IMR-90 (cell line): ENCODE measurements at regions not wholly inside any gene's neighbourhood (a gene's known extent, or its start where the extent isn't known, plus 50 kb on each side); places are given as distances from the start of the nearest gene placed in this dataset.

Experiments used
- ATAC-seq: fragments of 200-7000 bp; cut with Tn5 transposase; 2 replicates; pipeline ENCODE4 v1.9.1; 2020; ENCODE audit warnings: low read depth, mild to moderate bottlenecking, moderate library complexity
- BruUV-seq: library from RNA; stranded (reverse); fragments of 400-500 nt; replicated peaks from 2 replicates; lab custom pipeline; 2021; lab: Mats Ljungman, UMichigan
- CTCF ChIA-PET: fragments of 300-600 bp; formaldehyde crosslinking; extraction: SDS; loops from one replicate; lab custom pipeline; 2021; ENCODE audit warnings: antibody characterized with exemption; lab: Yijun Ruan, JAX
- POLR2A ChIA-PET: fragments of 300-600 bp; sonication (Branson Sonifier 250); formaldehyde crosslinking; loops from one replicate; lab custom pipeline; 2022; ENCODE audit warnings: antibody characterized with exemption; ENCODE audit not compliant: unreplicated experiment; lab: Charles Lee
- DNase-seq: peaks from one replicate; pipeline ENCODE4 v3.0.0; 2013
- H2AFZ ChIP-seq: replicated peaks from 2 replicates; pipeline ENCODE3; 2013; ENCODE audit warnings: low read length, mild to moderate bottlenecking; ENCODE audit not compliant: poor library complexity
- H2AK5ac ChIP-seq: 2 replicates; pipeline ENCODE4 v1.6.1; 2013; ENCODE audit warnings: low read depth, low read length, inconsistent platforms
- H2AK9ac ChIP-seq: replicated peaks from 2 replicates; pipeline ENCODE3; 2013; ENCODE audit warnings: mild to moderate bottlenecking, low read depth, low read length, moderate library complexity; ENCODE audit not compliant: poor library complexity
- H2BK120ac ChIP-seq: 2 replicates; pipeline ENCODE4 v1.6.1; 2013; ENCODE audit warnings: low read depth, low read length, inconsistent platforms
- H2BK15ac ChIP-seq: 3 replicates; pipeline ENCODE4 v1.6.1; 2013; ENCODE audit warnings: low read depth, low read length, inconsistent platforms
- H2BK20ac ChIP-seq: 2 replicates; pipeline ENCODE4 v1.6.1; 2013; ENCODE audit warnings: low read depth, mild to moderate bottlenecking, inconsistent platforms, low read length, moderate library complexity
- H2BK5ac ChIP-seq: 2 replicates; pipeline ENCODE4 v1.6.1; 2013; ENCODE audit warnings: mild to moderate bottlenecking, low read depth, low read length, inconsistent platforms; ENCODE audit not compliant: poor library complexity, severe bottlenecking
- H3K14ac ChIP-seq: replicated peaks from 2 replicates; pipeline ENCODE4 v1.6.1; 2013; ENCODE audit warnings: low read depth, low read length, inconsistent platforms
- H3K18ac ChIP-seq: 2 replicates; pipeline ENCODE4 v1.6.1; 2013; ENCODE audit warnings: low read depth, low read length, control low read depth
- H3K23ac ChIP-seq: 2 replicates; pipeline ENCODE4 v1.6.1; 2013; ENCODE audit warnings: low read depth, low read length, inconsistent platforms
- H3K27ac ChIP-seq: 2 replicates; pipeline ENCODE4 v1.5.1; 2013; ENCODE audit warnings: mild to moderate bottlenecking, control low read depth, low read length; ENCODE audit not compliant: insufficient read depth
- H3K27me3 ChIP-seq: 2 replicates; pipeline ENCODE4 v1.6.1; 2013; ENCODE audit warnings: low read length; ENCODE audit not compliant: control insufficient read depth, insufficient read depth
- H3K36me3 ChIP-seq: 2 replicates; pipeline ENCODE4 v1.6.1; 2013; ENCODE audit warnings: low read length, mixed read lengths; ENCODE audit not compliant: control insufficient read depth, insufficient read depth
- H3K4ac ChIP-seq: 2 replicates; pipeline ENCODE4 v1.6.1; 2013; ENCODE audit warnings: low read depth, low read length, inconsistent platforms
- H3K4me1 ChIP-seq: 2 replicates; pipeline ENCODE4 v1.6.1; 2013; ENCODE audit warnings: low read length, mixed read lengths; ENCODE audit not compliant: control insufficient read depth, insufficient read depth
- H3K4me2 ChIP-seq: 2 replicates; pipeline ENCODE4 v1.6.1; 2013; ENCODE audit warnings: low read depth, mild to moderate bottlenecking, control low read depth, low read length, moderate library complexity
- H3K4me3 ChIP-seq: 2 replicates; pipeline ENCODE4 v1.5.1; 2013; ENCODE audit warnings: low read depth, mild to moderate bottlenecking, control low read depth, low read length, moderate library complexity; ENCODE audit not compliant: insufficient read depth
- H3K56ac ChIP-seq: 2 replicates; pipeline ENCODE4 v1.6.1; 2013; ENCODE audit warnings: low read length, inconsistent platforms; ENCODE audit not compliant: insufficient read depth; ENCODE audit errors: extremely low read depth
- H3K79me1 ChIP-seq, 2 experiments: 2 replicates each; pipeline ENCODE4 v1.6.1; 2013; ENCODE audit warnings: low read length in 2 of 2, inconsistent platforms in 1 of 2, low read depth in 1 of 2
- H3K9ac ChIP-seq: 2 replicates; pipeline ENCODE4 v1.6.1; 2013; ENCODE audit warnings: low read depth, low read length, control low read depth
- H3K9me1 ChIP-seq: 2 replicates; pipeline ENCODE4 v1.6.1; 2013; ENCODE audit warnings: low read length, inconsistent platforms; ENCODE audit not compliant: insufficient read depth
- H3K9me3 ChIP-seq: 2 replicates; pipeline ENCODE4 v1.6.1; 2013; ENCODE audit warnings: low read length; ENCODE audit not compliant: control insufficient read depth, insufficient read depth
- H4K20me1 ChIP-seq: 2 replicates; pipeline ENCODE4 v1.6.1; 2013; ENCODE audit warnings: low read length, inconsistent platforms; ENCODE audit not compliant: insufficient read depth
- H4K5ac ChIP-seq: 2 replicates; pipeline ENCODE4 v1.6.1; 2013; ENCODE audit warnings: mild to moderate bottlenecking, low read depth, low read length, control low read depth
- H4K8ac ChIP-seq, 2 experiments: 2 replicates each; pipeline ENCODE4 v1.6.1; 2013; ENCODE audit warnings: low read depth in 2 of 2, low read length in 2 of 2, control low read depth in 1 of 2, inconsistent platforms in 1 of 2
- H4K91ac ChIP-seq: 2 replicates; pipeline ENCODE4 v1.6.1; 2013; ENCODE audit warnings: low read depth, low read length, inconsistent platforms; ENCODE audit not compliant: insufficient read depth
- BHLHE40 ChIP-seq: fragments of 150-350 bp; IDR thresholded peaks from 2 replicates; pipeline ENCODE4 v1.6.1; 2016; ENCODE audit warnings: mild to moderate bottlenecking, low read depth, low read length
- CEBPB ChIP-seq: IDR thresholded peaks from 2 replicates; pipeline ENCODE4 v1.6.1; 2012; ENCODE audit warnings: low read depth, low read length, improper control_type of control experiment
- CHD1 ChIP-seq: IDR thresholded peaks from 2 replicates; pipeline ENCODE4 v1.6.1; 2012; ENCODE audit warnings: low read depth, low read length, improper control_type of control experiment
- CTCF ChIP-seq: conservative IDR thresholded peaks from 2 replicates; pipeline ENCODE4 v1.5.1; 2012; ENCODE audit warnings: mild to moderate bottlenecking, low read depth, low read length, improper control_type of control experiment
- ELK1 ChIP-seq: fragments of 150-350 bp; IDR thresholded peaks from 2 replicates; pipeline ENCODE4 v1.6.1; 2016; ENCODE audit warnings: low read depth, mild to moderate bottlenecking, low read length, moderate library complexity, borderline replicate concordance
- FOS ChIP-seq: fragments of 150-350 bp; IDR thresholded peaks from 2 replicates; pipeline ENCODE4 v1.6.1; 2016; ENCODE audit warnings: low read depth, low read length
- MAFK ChIP-seq: IDR thresholded peaks from 2 replicates; pipeline ENCODE4 v1.6.1; 2012; ENCODE audit warnings: low read depth, low read length, improper control_type of control experiment
- MAZ ChIP-seq: IDR thresholded peaks from 2 replicates; pipeline ENCODE4 v1.6.1; 2012; ENCODE audit warnings: low read depth, mild to moderate bottlenecking, low read length, improper control_type of control experiment, moderate library complexity, borderline replicate concordance
- MXI1 ChIP-seq: IDR thresholded peaks from 2 replicates; pipeline ENCODE4 v1.6.1; 2012; ENCODE audit warnings: low read depth, mild to moderate bottlenecking, low read length, moderate library complexity, borderline replicate concordance
- NFE2L2 ChIP-seq: fragments of 150-350 bp; IDR thresholded peaks from 2 replicates; pipeline ENCODE4 v1.6.1; 2016; ENCODE audit warnings: low read depth, mild to moderate bottlenecking, low read length
- POLR2A ChIP-seq: IDR thresholded peaks from 2 replicates; pipeline ENCODE4 v1.6.1; 2012; ENCODE audit warnings: mild to moderate bottlenecking, low read depth, low read length
- RAD21 ChIP-seq: IDR thresholded peaks from 2 replicates; pipeline ENCODE4 v1.6.1; 2012; ENCODE audit warnings: low read length, improper control_type of control experiment
- RCOR1 ChIP-seq: IDR thresholded peaks from 2 replicates; pipeline ENCODE4 v1.6.1; 2012; ENCODE audit warnings: mild to moderate bottlenecking, low read length, improper control_type of control experiment; ENCODE audit not compliant: insufficient replicate concordance
- RFX5 ChIP-seq: IDR thresholded peaks from 2 replicates; pipeline ENCODE4 v1.8.0; 2012; ENCODE audit warnings: low read depth, mild to moderate bottlenecking, low read length, moderate library complexity
- SMC3 ChIP-seq: fragments of 150-350 bp; IDR thresholded peaks from 2 replicates; pipeline ENCODE4 v1.6.1; 2016; ENCODE audit warnings: low read depth, mild to moderate bottlenecking, antibody characterized with exemption, low read length, moderate library complexity
- USF2 ChIP-seq: fragments of 150-350 bp; IDR thresholded peaks from 2 replicates; pipeline ENCODE4 v1.6.1; 2017; ENCODE audit warnings: mild to moderate bottlenecking, antibody characterized with exemption, low read length, low read depth
- WGBS, 2 experiments: methylation state at CpG; one replicate each; pipeline versions ENCODE4 v1.1.5 to v1.1.7; 2013; ENCODE audit warnings: missing lambda C conversion rate in 2 of 2; ENCODE audit not compliant: insufficient read length in 1 of 2; ENCODE audit errors: extremely low coverage in 2 of 2; 5-methylcytosine and 5-hydroxymethylcytosine counted together
- dilution Hi-C: fragments of 300-500 bp; cut with HindIII; formaldehyde crosslinking; loops from one replicate; pipeline ENCODE4 v1.14.3; 2018; ENCODE audit warnings: low sequenced_read_pairs; ENCODE audit not compliant: unreplicated experiment
- in situ Hi-C: fragments of 300-500 bp; cut with MboI; formaldehyde crosslinking; loops from 3 replicates; pipeline ENCODE4 v1.14.3; 2019; ENCODE audit warnings: low sequenced_read_pairs, inconsistent platforms, mixed read lengths
- intact Hi-C: fragments of 100-400 bp; cut with micrococcal nuclease; formaldehyde crosslinking; loops from 2 replicates; pipeline ENCODE4 v1.10.0; 2022

GRCh38 chr10:88049204-88049603 lies 185.8 kb downstream of the PTEN start:
- in situ Hi-C loops (no loop called here), intact Hi-C loops (no loop called here), dilution Hi-C loops (no loop called here)
- Histone ChIP-seq H3K14ac (0 out of 2 replicates have a peak overlapping the region, but pooled peaks have one; percentile 44), H3K9ac (no peak overlapping the region), H3K9me1 (peaks cover 6% of the 10 kb centered on the region; the same call in 1 of the 2 replicates), H4K5ac (no peak overlapping the region), H3K27ac (no peak overlapping the region), H3K4me2 (no peak overlapping the region), H2BK15ac (peak overlapping the region; percentile 34; the same call in 1 of the 3 replicates), H4K91ac (no peak overlapping the region), H2AK9ac (no peak overlapping the region), H2BK5ac (no peak overlapping the region), H3K4me3 (no peak overlapping the region), H2AK5ac (peak overlapping the region; percentile 49; the same call in 1 of the 2 replicates), H4K20me1 (no peaks in the 10 kb centered on the region), H3K4me1 (peaks cover 3% of the 10 kb centered on the region; the same call in 1 of the 2 replicates), H2BK120ac (0 out of 2 replicates have a peak overlapping the region, but pooled peaks have one; percentile 6), H2AFZ (no peak overlapping the region), H3K9me3 (no peaks in the 10 kb centered on the region), H3K18ac (no peak overlapping the region), H3K4ac (peak overlapping the region; percentile 25; the same call in 1 of the 2 replicates), H3K56ac (no peak overlapping the region), H4K8ac (no peak overlapping the region), H3K23ac (peak overlapping the region; percentile 76; the same call in 1 of the 2 replicates), H2BK20ac (no peak overlapping the region), H3K27me3 (no peaks in the 10 kb centered on the region), H3K79me1 (no peaks in the 10 kb centered on the region), H3K36me3 (no peaks in the 10 kb centered on the region)
- no peak for DNase-seq
- ChIA-PET CTCF (no interaction called here), POLR2A (no interaction called here)
- TF ChIP-seq BHLHE40: no peak
- TF ChIP-seq POLR2A: no peak
- TF ChIP-seq CHD1: no peak
- TF ChIP-seq MAFK: no peak
- TF ChIP-seq RAD21: no peak
- TF ChIP-seq CEBPB: no peak
- TF ChIP-seq RCOR1: no peak
- no peak for TF ChIP-seq MAZ
- TF ChIP-seq NFE2L2: no peak
- no peak for TF ChIP-seq MXI1
- no peak for TF ChIP-seq ELK1
- no peak for TF ChIP-seq FOS
- TF ChIP-seq CTCF: no peak
- no peak for TF ChIP-seq SMC3
- no peak for TF ChIP-seq USF2
- TF ChIP-seq RFX5: no peak
- no CpG with 5 or more reads among the region's 3 CpGs for WGBS, 2 experiments
- no peak for ATAC-seq
- no TSS peak for BruUV-seq
